DND-41 (cell line): ENCODE measurements at regions not wholly inside any gene's neighbourhood (a gene's known extent, or its start where the extent isn't known, plus 50 kb on each side); places are given as distances from the start of the nearest gene placed in this dataset.

ENCODE experiments used
- ATAC-seq: fragments of 200-7000 bp; cut with Tn5 transposase; 3 replicates; pipeline ENCODE4 v1.9.1; 2021; ENCODE audit warnings: low read depth; ENCODE audit not compliant: insufficient read depth
- DNase-seq: peaks from one replicate; pipeline ENCODE4 v3.0.0-alpha.2; 2020
- H2AFZ ChIP-seq: 2 replicates; pipeline ENCODE4 v1.6.0; 2012; ENCODE audit warnings: low read depth, low read length
- H3K27ac ChIP-seq: 2 replicates; pipeline ENCODE4 v1.5.1; 2012; ENCODE audit warnings: low read length, inconsistent platforms
- H3K27me3 ChIP-seq: fragments of 200-600 bp; sonication (generic); 2 replicates; pipeline ENCODE4 v1.6.0; 2012; ENCODE audit warnings: low read length, mild to moderate bottlenecking, inconsistent platforms; ENCODE audit not compliant: insufficient read depth, poor library complexity
- H3K36me3 ChIP-seq: 2 replicates; pipeline ENCODE4 v1.5.1; 2012; ENCODE audit warnings: low read length, inconsistent platforms; ENCODE audit not compliant: insufficient read depth
- H3K4me1 ChIP-seq: 2 replicates; pipeline ENCODE4 v1.5.1; 2012; ENCODE audit warnings: mild to moderate bottlenecking, low read length; ENCODE audit not compliant: insufficient read depth
- H3K4me2 ChIP-seq: 2 replicates; pipeline ENCODE4 v1.6.0; 2012; ENCODE audit warnings: mild to moderate bottlenecking, moderate library complexity, low read length, inconsistent platforms; ENCODE audit not compliant: insufficient read depth
- H3K4me3 ChIP-seq, 2 experiments: fragments of 200-600 bp in 1 of 2; shearing (Covaris generic) in 1 of 2; 2 replicates each; pipeline ENCODE4 v1.5.1; 2012 to 2016; ENCODE audit warnings: inconsistent platforms in 2 of 2, low read length in 2 of 2, mild to moderate bottlenecking in 2 of 2, low read depth in 1 of 2, moderate library complexity in 1 of 2
- H3K79me2 ChIP-seq: 2 replicates; pipeline ENCODE4 v1.6.0; 2012; ENCODE audit warnings: low read length, inconsistent platforms; ENCODE audit not compliant: insufficient read depth
- H3K9ac ChIP-seq: 2 replicates; pipeline ENCODE4 v1.6.0; 2012; ENCODE audit warnings: low read depth, mild to moderate bottlenecking, inconsistent platforms, low read length, moderate library complexity
- H3K9me3 ChIP-seq: 2 replicates; pipeline ENCODE4 v1.5.1; 2012; ENCODE audit warnings: low read length, moderate library complexity, mild to moderate bottlenecking, inconsistent platforms; ENCODE audit not compliant: insufficient read depth, severe bottlenecking
- H4K20me1 ChIP-seq: 2 replicates; pipeline ENCODE4 v1.6.0; 2012; ENCODE audit warnings: low read length; ENCODE audit not compliant: insufficient read depth
- EZH2 ChIP-seq: IDR thresholded peaks from 3 replicates; pipeline ENCODE4 v1.6.1; 2012; ENCODE audit warnings: borderline replicate concordance, low read depth, mild to moderate bottlenecking, moderate library complexity, low read length, inconsistent platforms; ENCODE audit not compliant: severe bottlenecking
- TF ChIP-seq, protein P1 (sequence below): IDR thresholded peaks from 2 replicates; pipeline ENCODE4 v1.5.1; 2012; ENCODE audit warnings: borderline replicate concordance, low read length, moderate library complexity, mild to moderate bottlenecking; ENCODE audit not compliant: poor library complexity, severe bottlenecking; ENCODE audit errors: extremely low read depth

DNA sequence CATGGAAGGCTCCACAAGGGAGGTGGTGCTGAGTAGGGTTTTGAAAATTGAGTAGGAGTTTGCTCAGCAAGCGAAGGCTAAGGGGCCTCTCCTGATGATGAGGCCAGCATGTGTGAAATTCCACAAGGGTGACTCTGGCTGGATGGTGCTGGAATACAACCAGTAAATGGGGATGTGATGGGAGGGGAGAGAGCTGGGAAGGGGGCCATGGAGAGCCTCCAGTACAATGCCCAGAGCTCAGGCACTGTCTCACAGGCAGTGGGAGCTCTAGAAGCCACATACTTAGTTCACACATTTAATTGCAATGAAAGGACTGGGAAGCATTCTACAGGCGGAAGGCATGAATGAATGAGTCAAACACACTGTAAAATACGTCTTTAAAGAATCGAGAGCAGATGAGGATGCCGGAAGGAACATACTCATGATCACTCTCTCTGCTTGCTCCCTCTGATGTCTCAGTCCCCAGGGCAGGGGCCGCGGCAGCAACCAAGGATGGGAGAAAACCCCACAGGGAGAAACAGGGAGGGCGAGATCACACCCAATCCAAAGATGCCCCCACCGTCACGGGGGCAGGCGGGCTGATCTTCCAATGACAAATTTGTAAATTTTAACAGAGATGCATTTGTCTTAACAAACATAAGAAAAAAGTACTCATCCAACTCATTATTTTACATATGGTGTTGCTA, 261.0 kb downstream of the NSG2 start:
- no peaks in the 10 kb centered on the region for H3K4me1 ChIP-seq
- no peaks in the 10 kb centered on the region for H3K9me3 ChIP-seq
- no peak for TF ChIP-seq EZH2
- TF ChIP-seq, protein P1, sequence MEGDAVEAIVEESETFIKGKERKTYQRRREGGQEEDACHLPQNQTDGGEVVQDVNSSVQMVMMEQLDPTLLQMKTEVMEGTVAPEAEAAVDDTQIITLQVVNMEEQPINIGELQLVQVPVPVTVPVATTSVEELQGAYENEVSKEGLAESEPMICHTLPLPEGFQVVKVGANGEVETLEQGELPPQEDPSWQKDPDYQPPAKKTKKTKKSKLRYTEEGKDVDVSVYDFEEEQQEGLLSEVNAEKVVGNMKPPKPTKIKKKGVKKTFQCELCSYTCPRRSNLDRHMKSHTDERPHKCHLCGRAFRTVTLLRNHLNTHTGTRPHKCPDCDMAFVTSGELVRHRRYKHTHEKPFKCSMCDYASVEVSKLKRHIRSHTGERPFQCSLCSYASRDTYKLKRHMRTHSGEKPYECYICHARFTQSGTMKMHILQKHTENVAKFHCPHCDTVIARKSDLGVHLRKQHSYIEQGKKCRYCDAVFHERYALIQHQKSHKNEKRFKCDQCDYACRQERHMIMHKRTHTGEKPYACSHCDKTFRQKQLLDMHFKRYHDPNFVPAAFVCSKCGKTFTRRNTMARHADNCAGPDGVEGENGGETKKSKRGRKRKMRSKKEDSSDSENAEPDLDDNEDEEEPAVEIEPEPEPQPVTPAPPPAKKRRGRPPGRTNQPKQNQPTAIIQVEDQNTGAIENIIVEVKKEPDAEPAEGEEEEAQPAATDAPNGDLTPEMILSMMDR, result no peak
- H3K9ac ChIP-seq, result no peak overlapping the region
- H2AFZ ChIP-seq, result no peak overlapping the region
- no peaks in the 10 kb centered on the region for H3K27me3 ChIP-seq
- H3K79me2 ChIP-seq, result no peaks in the 10 kb centered on the region
- no peak overlapping the region for H3K4me2 ChIP-seq
- no peak for ATAC-seq
- no peaks in the 10 kb centered on the region for H4K20me1 ChIP-seq
- H3K27ac ChIP-seq, result no peak overlapping the region
- DNase-seq, result no peak
- H3K36me3 ChIP-seq, result no peaks in the 10 kb centered on the region
- H3K4me3 ChIP-seq, result no peak overlapping the region

DNA sequence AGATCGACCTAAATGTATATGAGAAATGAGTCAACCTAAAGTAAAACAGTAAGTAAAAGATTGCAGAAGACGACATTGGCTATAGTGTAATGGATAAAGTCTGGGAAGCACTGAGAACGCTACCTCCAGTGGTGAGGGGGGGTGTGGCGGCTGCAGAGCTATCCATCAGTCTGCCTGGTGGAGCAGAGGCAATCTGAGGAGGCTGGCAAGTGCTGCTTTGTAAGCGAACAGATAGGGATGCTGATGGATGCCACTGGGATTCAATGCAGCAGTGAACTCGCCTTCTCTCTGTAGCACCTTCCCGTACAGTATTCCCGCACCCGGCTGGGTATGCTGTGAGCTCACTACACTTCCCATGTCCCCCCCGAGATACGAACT, 261.5 kb downstream of the NSG2 start:
- H3K4me3 ChIP-seq, result no peak overlapping the region
- no peak overlapping the region for H3K9ac ChIP-seq
- no peaks in the 10 kb centered on the region for H3K36me3 ChIP-seq
- H3K79me2 ChIP-seq, result no peaks in the 10 kb centered on the region
- H3K27ac ChIP-seq, result no peak overlapping the region
- H3K4me2 ChIP-seq, result no peak overlapping the region
- no peaks in the 10 kb centered on the region for H3K9me3 ChIP-seq
- H2AFZ ChIP-seq, result no peak overlapping the region
- no peaks in the 10 kb centered on the region for H4K20me1 ChIP-seq
- no peaks in the 10 kb centered on the region for H3K4me1 ChIP-seq
- ATAC-seq (no peak), DNase-seq (no peak)
- no peak for TF ChIP-seq EZH2
- TF ChIP-seq, protein P1, result no peak
- H3K27me3 ChIP-seq, result no peaks in the 10 kb centered on the region

DNA sequence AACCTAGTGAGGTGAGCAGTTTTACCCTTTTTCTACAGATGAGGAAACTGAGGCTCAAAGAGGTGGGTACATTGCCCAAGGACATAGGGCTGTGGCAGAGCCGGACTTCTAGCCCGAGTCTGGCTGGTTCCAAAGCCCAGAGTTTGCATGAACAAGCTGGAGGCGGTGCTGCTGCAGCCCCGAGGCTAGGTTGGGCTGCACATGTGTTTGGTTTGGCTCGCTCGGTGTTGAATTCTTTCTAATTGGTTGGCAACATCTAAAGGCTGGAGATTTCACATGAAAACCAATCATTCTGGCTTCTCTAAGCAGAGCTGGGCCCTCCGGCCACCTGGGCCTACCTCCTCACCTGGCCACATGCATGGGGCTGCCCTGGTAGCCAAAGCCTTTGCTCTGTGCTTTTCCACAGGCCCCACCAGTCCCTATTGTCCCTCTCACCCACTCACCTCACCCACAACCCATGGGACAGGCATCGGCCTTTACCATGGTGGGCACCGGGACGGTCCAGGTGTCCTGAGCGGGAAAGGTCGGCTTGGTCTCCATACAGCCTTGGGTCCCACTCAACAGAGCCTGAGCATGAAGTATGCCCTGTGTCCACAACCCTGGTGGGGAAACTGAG, 262.3 kb downstream of the NSG2 start:
- Histone ChIP-seq H3K27me3 (no peaks in the 10 kb centered on the region), H3K9me3 (no peaks in the 10 kb centered on the region), H4K20me1 (no peaks in the 10 kb centered on the region), H2AFZ (no peak overlapping the region), H3K36me3 (no peaks in the 10 kb centered on the region), H3K4me1 (no peaks in the 10 kb centered on the region), H3K79me2 (no peaks in the 10 kb centered on the region), H3K4me3 (no peak overlapping the region), H3K4me2 (no peak overlapping the region), H3K9ac (no peak overlapping the region), H3K27ac (no peak overlapping the region)
- no peak for DNase-seq
- TF ChIP-seq, protein P1, result no peak
- TF ChIP-seq EZH2, result no peak
- no peak for ATAC-seq
